ENCODE measurements at regions not wholly inside any gene's neighbourhood (a gene's known extent, or its start where the extent isn't known, plus 50 kb on each side); places are given as distances from the start of the nearest gene placed in this dataset.
"Not testable (repeated sequence)": the region's sequence is repeated elsewhere in the genome, so short reads cannot be mapped to it uniquely, and the experiment has no call there.

DNA sequence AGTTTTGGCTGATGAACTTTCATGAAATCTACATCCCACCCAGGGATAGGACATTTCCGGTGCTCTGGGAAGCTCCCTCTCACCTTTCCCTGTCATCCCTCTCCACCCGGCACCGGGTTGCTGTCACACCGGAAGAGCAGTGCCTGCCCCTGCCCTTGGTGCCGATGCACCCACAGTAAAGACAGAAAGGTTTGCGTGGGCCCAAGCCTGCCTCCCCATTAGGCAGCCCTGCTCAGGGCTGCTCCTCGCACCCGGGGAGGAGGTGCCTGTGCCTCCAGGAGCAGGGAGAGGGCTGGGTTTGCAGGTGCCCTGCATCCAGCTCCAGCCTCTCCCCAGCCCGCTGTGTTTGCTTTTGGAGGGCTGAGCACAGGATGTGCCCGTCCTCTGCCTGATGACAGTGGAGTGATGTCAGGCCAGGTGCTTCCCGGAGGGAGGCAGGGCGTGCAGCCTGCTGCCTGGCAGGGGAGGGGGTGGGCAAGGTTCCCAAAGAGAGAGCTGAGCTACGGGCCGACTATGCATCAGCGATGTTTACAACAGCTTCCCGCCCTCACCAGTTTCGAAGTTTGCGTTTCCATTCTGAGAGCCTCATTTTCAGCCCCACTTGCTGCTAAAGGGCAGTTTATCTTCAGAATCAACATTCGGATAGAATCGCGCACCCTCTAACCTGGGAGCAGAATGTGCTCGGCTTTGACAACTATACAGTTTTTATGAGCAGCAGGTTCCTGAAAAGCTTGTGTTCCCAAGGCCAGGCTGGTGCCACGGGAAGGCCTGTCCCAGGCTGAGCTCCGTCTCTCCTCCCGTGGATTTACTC is 83.2 kb upstream of the CLDN5 start:
- Histone ChIP-seq H3K27ac (ENCODE audit: low read depth) (no peak overlapping the region), H3K4me3 (ENCODE audit: low read depth, low read length) (no peak overlapping the region), H3K36me3 (ENCODE audit: insufficient read depth) (no peaks in the 10 kb centered on the region), H3K4me1 (ENCODE audit: insufficient read depth) (no peaks in the 10 kb centered on the region)
- no peak for DNase-seq (ENCODE audit: extremely low spot score)
- 23% methylated on average over 25 of the region's 25 CpGs for WGBS

DNA sequence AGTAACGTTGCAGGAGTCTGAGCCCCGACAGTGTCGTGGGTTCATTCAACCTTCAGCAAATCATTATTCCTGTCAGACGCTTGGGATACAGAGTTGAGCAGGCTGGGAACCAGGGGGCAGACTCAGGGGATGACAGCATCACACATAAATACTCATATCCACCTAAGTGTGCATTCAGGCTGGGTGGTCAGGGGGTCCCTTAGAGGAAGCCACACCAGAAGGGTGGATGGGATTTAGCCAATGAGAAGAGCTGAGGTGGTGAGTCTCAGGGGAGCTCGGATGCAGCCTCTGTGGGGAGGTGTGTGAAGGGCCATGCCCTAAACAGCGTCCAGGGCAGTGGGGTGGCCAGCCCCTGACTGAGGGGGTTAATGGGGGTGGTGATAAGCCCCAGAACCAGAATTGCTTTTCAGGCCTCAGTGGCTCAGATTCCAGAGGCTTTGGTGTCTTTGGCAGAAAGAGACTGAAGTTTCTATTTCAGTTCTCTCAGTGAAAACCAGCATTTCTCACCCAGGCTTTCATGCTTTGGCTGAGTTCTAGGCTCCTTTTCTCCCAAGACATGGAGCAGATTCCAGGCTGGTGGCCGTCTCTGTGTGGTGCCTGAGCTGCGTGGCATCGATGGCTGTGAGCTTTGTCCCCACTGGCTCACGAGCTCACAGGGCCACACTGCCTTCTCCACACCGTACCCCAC is 83.9 kb upstream of the CLDN5 start:
- no peaks in the 10 kb centered on the region for H3K4me1 ChIP-seq (ENCODE audit: insufficient read depth)
- no peak overlapping the region for H3K27ac ChIP-seq (ENCODE audit: low read depth)
- no peaks in the 10 kb centered on the region for H3K36me3 ChIP-seq (ENCODE audit: insufficient read depth)
- DNase-seq (ENCODE audit: extremely low spot score): no peak
- no peak overlapping the region for H3K4me3 ChIP-seq (ENCODE audit: low read depth, low read length)
- WGBS: 66% methylated on average over 11 of the region's 11 CpGs

DNA sequence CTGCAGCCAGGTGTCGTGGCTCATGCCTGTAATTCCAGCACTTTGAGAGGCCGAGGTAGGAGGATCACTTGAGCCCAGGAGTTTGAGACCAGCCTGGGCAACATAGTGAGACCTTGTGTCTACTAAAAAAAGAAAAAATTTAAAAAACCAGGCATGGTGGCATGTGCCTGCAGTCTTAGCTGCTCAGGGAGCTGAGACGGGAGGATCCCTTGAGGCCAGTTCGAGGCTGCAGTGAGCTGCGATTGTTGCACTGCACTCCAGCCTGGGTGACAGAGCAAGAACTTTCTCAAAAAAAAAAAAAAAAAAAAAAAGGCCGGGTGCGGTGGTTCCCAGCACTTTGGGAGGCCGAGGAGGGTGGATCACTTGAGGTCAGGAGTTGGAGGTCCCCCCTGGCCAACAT is 85.5 kb upstream of the CLDN5 start:
- not testable (repeated sequence) for H3K27ac ChIP-seq (ENCODE audit: low read depth); H3K4me3 ChIP-seq (ENCODE audit: low read depth, low read length); H3K4me1 ChIP-seq (ENCODE audit: insufficient read depth); H3K36me3 ChIP-seq (ENCODE audit: insufficient read depth); DNase-seq (ENCODE audit: extremely low spot score)
- 75% methylated on average over 8 of the region's 8 CpGs for WGBS

DNA sequence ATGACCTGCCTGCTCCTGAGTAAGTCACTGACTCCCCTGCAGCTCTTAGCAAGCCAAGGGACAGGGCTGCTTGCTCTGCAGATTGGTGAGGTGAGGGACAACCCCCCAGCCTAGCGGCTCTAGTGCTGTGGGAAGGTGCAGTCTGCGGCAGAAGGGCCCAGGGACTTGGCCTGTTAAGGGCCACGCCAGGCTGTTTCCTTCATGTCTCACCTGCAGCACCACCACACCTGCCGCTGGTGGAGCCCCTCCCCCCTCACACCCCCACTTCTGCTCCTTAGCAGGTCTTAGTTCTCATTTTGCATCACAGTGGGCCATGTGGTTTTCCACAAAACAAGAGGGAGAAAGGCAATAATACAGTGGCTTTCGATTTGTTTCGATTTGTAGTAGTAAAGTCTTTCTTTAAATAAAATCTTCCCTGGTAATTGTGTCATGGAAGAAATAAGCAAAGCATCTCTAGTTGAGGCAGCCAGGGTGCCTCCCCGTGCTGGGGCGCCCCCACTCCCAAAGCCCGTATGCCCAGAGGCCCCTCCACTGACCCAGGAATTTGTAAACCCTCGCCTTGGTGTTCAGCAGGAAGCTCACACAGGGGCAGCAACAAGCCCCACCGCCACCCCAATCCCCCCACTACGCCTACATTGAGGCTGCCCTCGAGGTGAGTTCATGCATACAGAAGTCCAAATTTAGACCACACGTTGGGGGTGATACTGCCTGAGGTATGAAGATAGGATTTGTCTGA is 86.5 kb upstream of the CLDN5 start:
- H3K27ac ChIP-seq (ENCODE audit: low read depth): no peak overlapping the region
- WGBS: 42% methylated on average over 14 of the region's 14 CpGs
- H3K36me3 ChIP-seq (ENCODE audit: insufficient read depth): no peaks in the 10 kb centered on the region
- no peak overlapping the region for H3K4me3 ChIP-seq (ENCODE audit: low read depth, low read length)
- DNase-seq (ENCODE audit: extremely low spot score): no peak
- no peaks in the 10 kb centered on the region for H3K4me1 ChIP-seq (ENCODE audit: insufficient read depth)

DNA sequence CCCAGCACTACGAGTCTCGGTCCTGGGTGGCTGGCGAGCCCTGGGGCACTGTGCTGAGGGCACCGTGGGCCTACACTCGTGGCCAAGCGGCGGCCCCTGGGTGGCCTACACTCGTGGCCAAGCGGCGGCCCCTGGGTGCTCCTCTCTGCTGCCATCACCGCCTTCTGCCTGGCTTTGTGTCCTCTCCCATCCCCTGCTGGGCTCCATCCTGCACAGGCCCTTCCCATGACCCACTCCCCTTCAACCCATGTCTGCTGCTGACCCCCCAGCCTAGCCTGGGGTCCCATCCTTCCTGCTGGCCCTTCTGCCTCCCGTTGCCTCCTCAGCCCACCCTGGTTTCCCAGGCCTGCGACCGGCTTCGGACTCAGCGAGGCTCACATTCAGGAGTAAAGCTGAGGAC is 87.4 kb upstream of the CLDN5 start:
- DNase-seq (ENCODE audit: extremely low spot score): no peak
- Histone ChIP-seq H3K4me3 (ENCODE audit: low read depth, low read length) (no peak overlapping the region), H3K4me1 (ENCODE audit: insufficient read depth) (no peaks in the 10 kb centered on the region), H3K36me3 (ENCODE audit: insufficient read depth) (no peaks in the 10 kb centered on the region), H3K27ac (ENCODE audit: low read depth) (no peak overlapping the region)
- WGBS: 88% methylated on average over 16 of the region's 16 CpGs

DNA sequence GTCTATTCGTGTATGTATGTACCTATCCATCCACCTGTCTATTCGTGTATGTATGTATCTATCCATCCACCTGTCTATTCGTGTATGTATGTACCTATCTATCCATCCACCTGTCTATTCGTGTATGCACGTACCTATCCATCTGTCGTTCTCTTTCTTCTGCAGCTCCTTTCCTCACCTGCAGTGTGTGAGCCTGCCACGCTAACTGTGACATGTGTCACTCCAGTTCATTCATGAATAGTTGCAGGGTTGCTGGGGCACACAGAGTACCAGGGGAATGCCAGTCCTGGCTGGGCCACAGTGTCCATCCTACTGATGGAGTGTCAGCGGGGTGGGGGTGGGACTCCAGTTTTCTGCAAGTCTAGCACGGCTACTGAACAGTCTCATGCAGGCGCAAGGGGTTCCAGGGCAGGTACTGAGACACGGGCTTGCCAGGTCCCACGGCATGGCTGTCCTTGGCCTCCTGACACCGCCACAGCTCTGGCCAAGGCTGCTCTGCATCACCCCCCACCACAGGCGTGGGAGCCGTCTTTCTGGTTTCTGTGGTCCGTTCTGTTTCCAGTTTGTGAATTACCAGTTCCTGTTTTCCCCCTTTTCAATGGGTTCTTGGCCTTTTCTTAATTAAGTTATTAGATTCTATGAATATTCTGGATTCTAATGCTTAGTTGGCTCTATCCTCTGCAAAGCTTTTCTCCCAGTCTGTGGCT is 88.8 kb upstream of the CLDN5 start:
- H3K36me3 ChIP-seq (ENCODE audit: insufficient read depth): no peaks in the 10 kb centered on the region
- 80% methylated on average over 16 of the region's 16 CpGs for WGBS
- no peaks in the 10 kb centered on the region for H3K4me1 ChIP-seq (ENCODE audit: insufficient read depth)
- no peak overlapping the region for H3K27ac ChIP-seq (ENCODE audit: low read depth)
- DNase-seq (ENCODE audit: extremely low spot score): no peak
- H3K4me3 ChIP-seq (ENCODE audit: low read depth, low read length): no peak overlapping the region

DNA sequence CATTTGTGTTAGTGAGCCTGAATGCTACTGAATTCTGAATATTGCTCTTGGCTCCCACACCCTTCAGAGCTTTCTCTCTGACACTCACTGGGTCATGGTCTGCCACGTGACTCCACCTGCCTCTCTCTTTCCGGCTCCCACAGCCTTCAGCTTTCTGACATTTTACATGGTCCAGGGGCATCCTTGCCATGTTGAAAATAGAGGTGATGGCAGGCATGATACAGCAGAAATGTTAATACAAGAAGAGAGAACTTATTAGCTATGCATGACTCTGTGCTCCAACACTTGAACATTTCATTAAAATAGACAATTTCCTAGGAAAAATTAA is 90.3 kb upstream of the CLDN5 start:
- no peak for DNase-seq (ENCODE audit: extremely low spot score)

DNA sequence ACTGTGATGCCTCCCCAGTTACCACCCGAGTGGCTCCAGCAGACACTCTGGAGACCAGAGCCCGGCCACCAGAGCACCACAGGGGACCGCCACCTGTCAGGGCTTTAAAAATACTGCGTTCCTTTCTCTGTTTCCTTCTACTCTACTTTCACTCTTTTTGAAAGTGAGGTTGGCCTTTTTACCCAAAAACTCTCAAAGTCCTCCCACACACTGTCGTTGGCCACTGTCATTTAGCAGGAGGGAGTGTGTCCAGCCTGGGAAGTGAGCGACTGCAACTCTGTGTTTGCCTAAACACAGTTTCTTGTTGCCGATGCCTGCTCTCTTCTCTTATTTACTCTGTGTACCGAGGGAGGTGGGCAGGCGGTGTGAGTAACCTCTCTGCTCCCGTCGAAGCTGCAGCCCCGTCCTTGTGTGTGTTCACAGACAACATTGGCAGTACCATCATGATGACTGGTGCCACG is 90.8 kb upstream of the CLDN5 start:
- no peaks in the 10 kb centered on the region for H3K36me3 ChIP-seq (ENCODE audit: insufficient read depth)
- no peak for DNase-seq (ENCODE audit: extremely low spot score)
- 72% methylated on average over 13 of the region's 13 CpGs for WGBS
- no peak overlapping the region for H3K4me3 ChIP-seq (ENCODE audit: low read depth, low read length)
- no peak overlapping the region for H3K27ac ChIP-seq (ENCODE audit: low read depth)
- no peaks in the 10 kb centered on the region for H3K4me1 ChIP-seq (ENCODE audit: insufficient read depth)

More for the DNA sequence above, 90.3 kb upstream of the CLDN5 start:
- Histone ChIP-seq H3K36me3 (ENCODE audit: insufficient read depth) (no peaks in the 10 kb centered on the region), H3K4me1 (ENCODE audit: insufficient read depth) (no peaks in the 10 kb centered on the region), H3K27ac (ENCODE audit: low read depth) (no peak overlapping the region), H3K4me3 (ENCODE audit: low read depth, low read length) (no peak overlapping the region)
- WGBS: 66% methylated on average over 2 of the region's 2 CpGs

DNA sequence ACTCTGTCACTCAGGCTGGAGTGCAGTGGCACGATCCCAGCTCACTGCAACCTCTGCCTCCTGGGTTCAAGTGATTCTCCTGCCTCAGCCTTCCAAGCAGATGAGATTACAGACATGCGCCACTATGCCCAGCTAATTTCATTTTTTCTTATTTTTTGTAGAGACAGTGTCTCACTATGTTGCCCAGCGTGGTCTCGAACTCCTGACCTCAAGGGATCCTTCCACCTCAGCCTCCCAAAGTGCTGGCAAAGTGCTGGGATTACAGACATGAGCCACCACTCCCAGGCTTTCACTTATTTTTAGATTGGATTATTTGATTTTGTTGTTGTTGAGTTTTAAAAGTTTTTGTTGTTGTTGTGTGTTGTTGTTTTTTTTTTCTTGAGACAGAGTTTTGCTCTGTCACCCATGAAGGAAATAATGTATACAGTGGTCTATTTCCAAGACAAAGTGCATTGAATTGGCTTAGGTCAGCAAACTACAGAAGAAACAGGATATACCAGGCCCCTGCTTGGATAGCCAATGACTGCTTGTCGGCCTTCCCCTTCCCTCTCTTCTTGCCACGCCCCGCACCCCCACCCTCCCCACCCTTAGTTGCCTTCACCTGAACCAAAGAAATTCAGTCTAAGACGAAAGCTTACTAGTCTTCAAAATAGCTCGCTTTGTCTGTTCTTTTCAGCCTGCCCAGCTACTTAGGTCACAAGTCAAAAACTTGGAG is 91.8 kb upstream of the CLDN5 start:
- no peak overlapping the region for H3K27ac ChIP-seq (ENCODE audit: low read depth)
- DNase-seq (ENCODE audit: extremely low spot score): no peak
- H3K4me3 ChIP-seq (ENCODE audit: low read depth, low read length): no peak overlapping the region
- 72% methylated on average over 9 of the region's 9 CpGs for WGBS
- no peaks in the 10 kb centered on the region for H3K4me1 ChIP-seq (ENCODE audit: insufficient read depth)
- H3K36me3 ChIP-seq (ENCODE audit: insufficient read depth): no peaks in the 10 kb centered on the region

DNA sequence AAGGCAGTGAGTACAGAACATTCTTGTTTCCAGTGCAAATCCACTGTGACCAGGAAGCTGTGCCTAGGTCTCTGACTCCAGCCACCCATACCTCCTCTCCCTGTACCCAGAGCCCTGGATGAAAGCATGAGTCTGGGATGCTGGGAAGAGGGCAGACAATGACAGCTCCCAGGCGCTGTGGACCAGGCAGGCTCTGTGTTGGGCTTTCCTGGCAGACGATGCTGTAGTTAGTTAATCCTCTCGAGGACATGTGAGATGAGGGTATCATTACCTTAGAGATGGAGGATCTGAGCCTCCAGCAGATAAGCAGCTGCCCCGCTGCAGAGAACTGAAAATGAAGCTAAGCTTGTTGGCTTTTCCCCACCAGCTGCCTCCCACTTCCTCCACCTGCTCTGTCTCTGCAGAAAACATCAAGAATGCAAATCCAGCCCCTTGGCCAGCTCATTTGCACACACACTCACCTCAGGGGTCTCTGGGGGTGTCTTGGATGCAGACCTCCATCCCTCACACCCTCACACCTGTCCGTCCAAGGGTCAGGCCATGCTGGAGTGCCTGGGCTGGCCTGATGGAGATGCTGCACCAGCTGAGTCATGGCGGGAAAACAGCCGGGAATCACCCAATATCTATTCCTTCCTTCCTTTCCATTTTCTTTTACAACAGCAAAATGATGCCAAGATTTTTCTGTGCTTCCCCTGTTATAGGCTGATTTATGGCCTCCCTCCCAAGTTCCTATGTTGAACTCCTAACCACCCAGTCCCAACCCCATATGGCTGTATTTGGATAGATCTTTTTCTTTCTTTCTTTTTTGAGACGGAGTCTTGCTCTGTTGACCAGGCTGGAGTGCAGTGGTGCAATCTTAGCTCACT is 94.9 kb upstream of the SEPTIN5 start:
- H3K36me3 ChIP-seq (ENCODE audit: insufficient read depth): no peaks in the 10 kb centered on the region
- 59% methylated on average over 8 of the region's 8 CpGs for WGBS
- H3K27ac ChIP-seq (ENCODE audit: low read depth): no peak overlapping the region
- H3K4me3 ChIP-seq (ENCODE audit: low read depth, low read length): no peak overlapping the region
- H3K4me1 ChIP-seq (ENCODE audit: insufficient read depth): no peaks in the 10 kb centered on the region
- DNase-seq (ENCODE audit: extremely low spot score): no peak

DNA sequence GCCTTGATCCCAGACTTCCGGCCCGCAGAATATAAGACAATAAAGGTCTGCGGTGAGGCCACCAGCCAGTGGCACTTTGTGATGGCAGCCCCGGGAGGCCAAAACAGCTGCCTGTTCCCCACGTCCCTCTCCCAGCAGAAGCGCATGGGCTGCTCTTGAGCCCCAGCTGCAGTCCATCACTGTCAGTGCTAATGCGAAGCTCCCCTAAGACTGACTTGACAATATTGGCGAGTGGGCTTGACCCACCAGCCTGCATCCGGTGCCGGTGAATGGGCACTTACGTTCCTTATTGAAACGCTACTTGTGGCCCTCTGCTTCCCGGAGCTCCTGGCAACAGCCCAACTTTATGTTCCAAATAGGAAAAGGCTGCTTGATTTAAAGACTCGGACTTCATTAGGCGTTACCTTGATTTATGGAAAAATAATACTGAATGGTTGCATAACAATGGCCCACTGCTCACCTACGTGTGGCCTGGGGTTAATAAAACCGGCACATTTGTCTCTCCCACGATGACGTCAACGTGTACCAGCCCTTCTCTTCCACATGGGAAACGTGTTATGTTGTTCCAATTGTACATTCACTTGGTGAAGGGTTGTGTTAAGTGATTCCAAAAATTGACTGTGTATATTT is 93.4 kb upstream of the SEPTIN5 start:
- Histone ChIP-seq H3K36me3 (ENCODE audit: insufficient read depth) (no peaks in the 10 kb centered on the region), H3K4me3 (ENCODE audit: low read depth, low read length) (no peak overlapping the region), H3K27ac (ENCODE audit: low read depth) (no peak overlapping the region), H3K4me1 (ENCODE audit: insufficient read depth) (no peaks in the 10 kb centered on the region)
- WGBS: 49% methylated on average over 21 of the region's 21 CpGs
- DNase-seq (ENCODE audit: extremely low spot score): no peak

Data from urinary bladder (tissue), 3 donors.